ENCODE measurements at regions not wholly inside any gene's neighbourhood (a gene's known extent, or its start where the extent isn't known, plus 50 kb on each side); places are given as distances from the start of the nearest gene placed in this dataset.

DNA sequence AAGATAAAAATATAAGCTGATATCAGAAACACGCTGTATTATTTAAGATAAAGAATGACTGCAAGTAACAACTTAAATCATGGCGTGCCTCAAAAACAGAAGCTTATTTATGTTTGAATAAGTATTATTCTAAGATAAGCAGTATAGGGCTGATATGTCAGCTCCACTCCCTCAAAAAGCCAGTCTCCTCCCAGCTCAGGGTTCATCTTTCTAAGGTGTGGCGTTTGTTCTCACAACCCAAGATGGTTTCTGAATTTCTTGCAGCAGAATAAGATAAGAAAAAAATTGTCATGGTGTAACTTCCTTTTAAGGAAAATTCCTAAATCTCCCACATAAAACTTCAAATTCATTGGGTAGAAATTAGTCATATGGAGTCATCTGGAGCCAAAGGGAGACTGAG is 166.1 kb upstream of the POU1F1 start:
- TF ChIP-seq, protein P1, sequence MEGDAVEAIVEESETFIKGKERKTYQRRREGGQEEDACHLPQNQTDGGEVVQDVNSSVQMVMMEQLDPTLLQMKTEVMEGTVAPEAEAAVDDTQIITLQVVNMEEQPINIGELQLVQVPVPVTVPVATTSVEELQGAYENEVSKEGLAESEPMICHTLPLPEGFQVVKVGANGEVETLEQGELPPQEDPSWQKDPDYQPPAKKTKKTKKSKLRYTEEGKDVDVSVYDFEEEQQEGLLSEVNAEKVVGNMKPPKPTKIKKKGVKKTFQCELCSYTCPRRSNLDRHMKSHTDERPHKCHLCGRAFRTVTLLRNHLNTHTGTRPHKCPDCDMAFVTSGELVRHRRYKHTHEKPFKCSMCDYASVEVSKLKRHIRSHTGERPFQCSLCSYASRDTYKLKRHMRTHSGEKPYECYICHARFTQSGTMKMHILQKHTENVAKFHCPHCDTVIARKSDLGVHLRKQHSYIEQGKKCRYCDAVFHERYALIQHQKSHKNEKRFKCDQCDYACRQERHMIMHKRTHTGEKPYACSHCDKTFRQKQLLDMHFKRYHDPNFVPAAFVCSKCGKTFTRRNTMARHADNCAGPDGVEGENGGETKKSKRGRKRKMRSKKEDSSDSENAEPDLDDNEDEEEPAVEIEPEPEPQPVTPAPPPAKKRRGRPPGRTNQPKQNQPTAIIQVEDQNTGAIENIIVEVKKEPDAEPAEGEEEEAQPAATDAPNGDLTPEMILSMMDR (IDR thresholded peaks at IDR 0.05; ENCODE audit: poor library complexity, severe bottlenecking) = no peak
- no peak for TF ChIP-seq EZH2 (IDR thresholded peaks at IDR 0.05; ENCODE audit: borderline replicate concordance, insufficient read depth, low read length, poor library complexity, severe bottlenecking)
- TF ChIP-seq, protein P2, sequence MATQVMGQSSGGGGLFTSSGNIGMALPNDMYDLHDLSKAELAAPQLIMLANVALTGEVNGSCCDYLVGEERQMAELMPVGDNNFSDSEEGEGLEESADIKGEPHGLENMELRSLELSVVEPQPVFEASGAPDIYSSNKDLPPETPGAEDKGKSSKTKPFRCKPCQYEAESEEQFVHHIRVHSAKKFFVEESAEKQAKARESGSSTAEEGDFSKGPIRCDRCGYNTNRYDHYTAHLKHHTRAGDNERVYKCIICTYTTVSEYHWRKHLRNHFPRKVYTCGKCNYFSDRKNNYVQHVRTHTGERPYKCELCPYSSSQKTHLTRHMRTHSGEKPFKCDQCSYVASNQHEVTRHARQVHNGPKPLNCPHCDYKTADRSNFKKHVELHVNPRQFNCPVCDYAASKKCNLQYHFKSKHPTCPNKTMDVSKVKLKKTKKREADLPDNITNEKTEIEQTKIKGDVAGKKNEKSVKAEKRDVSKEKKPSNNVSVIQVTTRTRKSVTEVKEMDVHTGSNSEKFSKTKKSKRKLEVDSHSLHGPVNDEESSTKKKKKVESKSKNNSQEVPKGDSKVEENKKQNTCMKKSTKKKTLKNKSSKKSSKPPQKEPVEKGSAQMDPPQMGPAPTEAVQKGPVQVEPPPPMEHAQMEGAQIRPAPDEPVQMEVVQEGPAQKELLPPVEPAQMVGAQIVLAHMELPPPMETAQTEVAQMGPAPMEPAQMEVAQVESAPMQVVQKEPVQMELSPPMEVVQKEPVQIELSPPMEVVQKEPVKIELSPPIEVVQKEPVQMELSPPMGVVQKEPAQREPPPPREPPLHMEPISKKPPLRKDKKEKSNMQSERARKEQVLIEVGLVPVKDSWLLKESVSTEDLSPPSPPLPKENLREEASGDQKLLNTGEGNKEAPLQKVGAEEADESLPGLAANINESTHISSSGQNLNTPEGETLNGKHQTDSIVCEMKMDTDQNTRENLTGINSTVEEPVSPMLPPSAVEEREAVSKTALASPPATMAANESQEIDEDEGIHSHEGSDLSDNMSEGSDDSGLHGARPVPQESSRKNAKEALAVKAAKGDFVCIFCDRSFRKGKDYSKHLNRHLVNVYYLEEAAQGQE (IDR thresholded peaks at IDR 0.05; ENCODE audit: borderline replicate concordance) = no peak
- no peak for TF ChIP-seq RAD21 (conservative IDR thresholded peaks at IDR 0.05)
- TF ChIP-seq POLR2AphosphoS5 (IDR thresholded peaks at IDR 0.05) = no peak
- no peak for TF ChIP-seq SMC3 (conservative IDR thresholded peaks at IDR 0.05; ENCODE audit: poor library complexity)
- TF ChIP-seq EP300 (conservative IDR thresholded peaks at IDR 0.05; ENCODE audit: poor library complexity, severe bottlenecking) = no peak

Data from neural cell (in vitro differentiated cells).